ENCODE measurements at regions not wholly inside any gene's neighbourhood (a gene's known extent, or its start where the extent isn't known, plus 50 kb on each side); places are given as distances from the start of the nearest gene placed in this dataset.

- TF ChIP-seq POLR2A (IDR thresholded peaks at IDR 0.05), result no peak
- no peak for TF ChIP-seq CTCF (IDR thresholded peaks at IDR 0.05)
- no peak for TF ChIP-seq EP300 (IDR thresholded peaks at IDR 0.05)
These were observed 129.2 kb upstream of the FST start for GRCh38 chr5:53350991-53351770.
